K562 (cell line): ENCODE measurements at regions not wholly inside any gene's neighbourhood (a gene's known extent, or its start where the extent isn't known, plus 50 kb on each side); places are given as distances from the start of the nearest gene placed in this dataset.

Experiments used
- ATF3 ChIP-seq, 2 experiments: fragments of 450-650 bp in 1 of 2; sonication (generic) in 1 of 2; formaldehyde crosslinking in 1 of 2; IDR thresholded peaks in 1 of 2; conservative IDR thresholded peaks in 1 of 2; 2 replicates each; pipeline versions ENCODE4 v1.6.1 to v1.8.1; 2016 to 2023; ENCODE audit warnings: mild to moderate bottlenecking in 2 of 2, moderate library complexity in 2 of 2, inconsistent platforms in 1 of 2, missing genetic modification reagents in 1 of 2
- CTCF ChIP-seq, 3 experiments: IDR thresholded peaks in 2 of 3; conservative IDR thresholded peaks in 1 of 3; 2 replicates each; pipeline ENCODE4 v1.5.1; 2011 to 2012; ENCODE audit warnings: low read length in 3 of 3, mild to moderate bottlenecking in 3 of 3, control low read depth in 2 of 3, improper control_type of control experiment in 1 of 3, inconsistent platforms in 1 of 3, low read depth in 1 of 3, mixed read lengths in 1 of 3, moderate library complexity in 1 of 3; ENCODE audit not compliant: insufficient read depth in 2 of 3
- HCFC1 ChIP-seq: IDR thresholded peaks from 2 replicates; pipeline ENCODE4 v1.6.1; 2012; ENCODE audit warnings: low read depth, low read length, improper control_type of control experiment
- HDGF ChIP-seq: fragments of 450-650 bp; IDR thresholded peaks from 2 replicates; pipeline ENCODE4 v1.6.1; 2016
- HIVEP1 ChIP-seq: fragments of 250-450 bp; sonication (Bioruptor Pico); IDR thresholded peaks from 2 replicates; pipeline ENCODE4 v1.4.0; 2020; ENCODE audit warnings: mild to moderate bottlenecking
- LCOR ChIP-seq: sonication (generic); formaldehyde crosslinking; IDR thresholded peaks from 2 replicates; pipeline ENCODE4 v1.8.0; 2022; ENCODE audit warnings: mild to moderate bottlenecking, missing genetic modification reagents
- MYC ChIP-seq, 2 experiments: fragments of 250-450 bp in 1 of 2; sonication (Bioruptor Pico) in 1 of 2; IDR thresholded peaks; 2 replicates each; pipeline versions ENCODE4 v1.5.1 to v1.6.1; 2012 to 2021; ENCODE audit warnings: low read depth in 2 of 2, borderline replicate concordance in 1 of 2, improper control_type of control experiment in 1 of 2, low read length in 1 of 2, mild to moderate bottlenecking in 1 of 2, moderate library complexity in 1 of 2
- ZBTB1 ChIP-seq: sonication (generic); formaldehyde crosslinking; IDR thresholded peaks from 2 replicates; pipeline ENCODE4 v1.8.1; 2023; ENCODE audit warnings: missing genetic modification reagents, low read depth, mild to moderate bottlenecking, borderline replicate concordance

- TF ChIP-seq MYC (IDR thresholded peaks at IDR 0.05; ENCODE audit: low read depth, low read length) (no peak), MYC (CRISPR knock-in tag; IDR thresholded peaks at IDR 0.05; ENCODE audit: borderline replicate concordance, low read depth) (no peak), HDGF (no peak), HCFC1 (no peak), CTCF (IDR thresholded peaks at IDR 0.05 in 2 of 3, conservative IDR thresholded peaks at IDR 0.05 in 1 of 3; ENCODE audit: insufficient read depth in 2 of 3, low read depth in 1 of 3, low read length in 3 of 3) (no peak), HIVEP1 (CRISPR knock-in tag) (no peak), ZBTB1 (CRISPR knock-in tag) (no peak), LCOR (CRISPR knock-in tag) (no peak), ATF3 (IDR thresholded peaks at IDR 0.05) (no peak), ATF3 (CRISPR knock-in tag; conservative IDR thresholded peaks at IDR 0.05) (no peak)
Observed at GRCh38 chr2:89851583-89851905, 1160.1 kb downstream of the RPIA start.
